Stimulated activated CD4-positive, alpha-beta T cell treated with anti-CD3 and anti-CD28 coated beads, TNF-alpha, amount 100 ng/mL, for 4 hours (primary cell): ENCODE measurements at regions not wholly inside any gene's neighbourhood (a gene's known extent, or its start where the extent isn't known, plus 50 kb on each side); places are given as distances from the start of the nearest gene placed in this dataset.

Source experiments
- DNase-seq, 3 experiments: peaks; one replicate each; pipeline ENCODE4 v3.0.0-alpha.2; 2020; ENCODE audit warnings: low read depth in 3 of 3

DNA sequence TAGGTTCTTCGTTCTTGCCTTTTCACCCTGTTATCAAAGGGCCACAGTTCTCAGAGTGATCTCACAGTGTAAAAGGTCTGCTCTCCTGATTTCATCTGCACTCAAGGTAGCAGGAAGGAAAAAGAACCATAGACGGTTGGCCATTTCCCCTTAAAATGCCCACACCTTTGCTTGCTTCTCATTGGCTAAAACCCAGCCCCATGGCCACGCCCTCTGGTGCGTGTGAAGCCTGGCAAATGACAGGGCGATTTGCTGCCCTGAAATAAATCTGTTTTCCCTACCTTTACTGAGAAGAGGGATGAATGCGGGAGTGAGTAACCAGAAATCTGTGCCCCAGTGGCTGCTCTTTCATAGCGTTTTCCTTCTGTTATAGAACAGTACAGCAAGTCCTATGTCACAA lies 269.3 kb downstream of the POU4F1 start:
- no peak for DNase-seq

DNA sequence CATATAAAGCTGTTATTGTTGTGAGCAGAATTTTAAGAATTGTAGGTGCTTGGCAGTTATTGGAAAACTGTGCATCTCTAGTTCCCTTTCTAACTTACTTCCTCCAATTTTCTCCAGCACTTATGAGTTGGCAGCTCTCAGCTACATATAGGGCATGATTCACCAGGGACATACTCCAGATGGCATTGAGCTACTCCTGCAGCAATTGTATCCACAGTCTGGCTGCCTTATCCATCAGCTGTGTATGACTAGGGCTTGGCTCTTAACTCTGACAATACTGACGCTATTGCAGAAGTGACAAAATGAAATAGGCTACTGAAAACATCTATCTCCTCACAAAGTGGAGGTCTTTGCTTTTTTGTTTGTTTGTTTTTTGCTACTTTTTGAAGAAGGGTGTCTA lies 276.7 kb downstream of the POU4F1 start:
- DNase-seq, result no peak

DNA sequence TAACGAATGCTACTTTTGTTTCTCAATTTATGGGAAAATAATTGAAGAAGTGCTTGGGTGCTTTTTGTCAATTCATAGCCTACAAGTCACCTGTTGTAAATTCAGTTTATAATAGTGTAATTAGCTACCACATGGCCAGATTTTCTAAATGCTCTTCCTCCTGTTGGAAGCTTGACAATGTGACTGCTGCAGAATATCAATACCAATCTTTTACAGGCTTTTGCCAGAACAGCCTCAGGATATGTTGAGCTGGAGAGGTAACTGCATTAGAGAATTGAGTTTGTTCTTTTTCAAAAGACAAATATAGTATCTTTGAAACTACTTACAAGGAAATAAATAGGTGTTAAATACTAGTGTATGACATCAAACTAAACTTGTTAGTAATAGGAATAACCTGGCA lies 277.8 kb downstream of the POU4F1 start:
- DNase-seq, result no peak

GRCh38 chr13:78323848-78324247 lies 279.5 kb downstream of the POU4F1 start:
- DNase-seq, result no peak

DNA sequence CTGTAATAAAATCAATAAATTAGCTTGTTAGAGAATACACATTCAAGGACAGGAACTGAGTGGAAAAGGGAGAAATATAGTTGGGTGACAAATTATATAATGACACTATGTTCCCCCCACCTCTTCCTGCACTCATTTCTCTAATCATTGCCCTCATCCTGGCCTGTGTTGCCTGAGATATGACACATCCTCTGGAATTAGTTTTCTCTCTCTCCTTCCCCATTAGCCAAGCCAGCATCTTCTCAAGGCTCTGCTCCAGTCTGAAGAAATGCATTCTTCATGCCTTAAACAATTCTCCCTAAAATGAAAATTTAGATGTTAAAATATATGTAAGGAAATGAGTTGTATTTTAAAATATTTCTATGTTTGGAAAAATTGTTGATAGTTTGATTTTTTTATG lies 280.3 kb downstream of the POU4F1 start:
- DNase-seq, result no peak

DNA sequence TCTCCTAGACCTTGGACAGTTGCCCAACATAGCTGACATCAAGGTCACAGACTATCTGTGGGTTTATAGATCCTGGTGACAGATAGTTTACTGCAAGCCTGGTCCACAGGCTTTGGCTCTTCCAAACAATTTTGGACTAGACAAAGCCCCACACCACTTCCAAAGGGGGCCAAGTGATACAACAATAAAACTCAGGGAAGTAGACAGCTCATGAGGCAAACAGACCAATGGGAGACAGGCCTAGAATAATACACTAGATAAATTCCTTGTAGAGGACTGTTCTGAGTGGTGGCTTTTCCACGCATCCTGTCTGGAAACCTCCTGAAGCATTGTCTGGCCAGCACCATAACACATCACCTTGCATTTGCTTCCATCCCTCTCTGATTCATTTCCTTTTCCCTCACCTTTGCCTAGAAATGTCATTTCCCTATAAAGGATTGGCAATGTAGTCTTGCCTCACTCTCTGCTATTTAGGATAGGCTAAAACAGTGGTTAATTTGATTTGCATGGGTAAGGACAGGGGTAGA lies 284.2 kb downstream of the POU4F1 start:
- DNase-seq, result no peak

DNA sequence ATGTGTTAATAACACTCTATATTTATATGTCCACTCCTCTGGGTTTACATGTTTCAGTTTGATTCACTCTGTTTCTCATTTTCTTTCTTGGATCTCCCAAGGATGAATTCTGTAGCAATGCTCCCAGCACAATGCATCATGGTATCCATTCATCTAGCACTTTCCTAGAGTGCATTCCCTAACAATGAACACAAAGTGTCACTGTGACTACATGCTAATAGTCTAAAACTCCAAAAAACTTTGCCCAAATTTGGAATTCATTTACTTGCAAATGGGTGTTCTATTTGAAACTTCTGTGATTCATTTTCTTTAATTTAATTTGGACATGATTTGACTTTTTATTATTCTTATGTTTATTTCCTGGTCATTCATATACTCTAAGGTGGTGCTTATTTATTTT lies 286.3 kb downstream of the POU4F1 start:
- DNase-seq, result no peak

GRCh38 chr13:78309497-78310180 lies 293.7 kb downstream of the POU4F1 start:
- no peak for DNase-seq

DNA sequence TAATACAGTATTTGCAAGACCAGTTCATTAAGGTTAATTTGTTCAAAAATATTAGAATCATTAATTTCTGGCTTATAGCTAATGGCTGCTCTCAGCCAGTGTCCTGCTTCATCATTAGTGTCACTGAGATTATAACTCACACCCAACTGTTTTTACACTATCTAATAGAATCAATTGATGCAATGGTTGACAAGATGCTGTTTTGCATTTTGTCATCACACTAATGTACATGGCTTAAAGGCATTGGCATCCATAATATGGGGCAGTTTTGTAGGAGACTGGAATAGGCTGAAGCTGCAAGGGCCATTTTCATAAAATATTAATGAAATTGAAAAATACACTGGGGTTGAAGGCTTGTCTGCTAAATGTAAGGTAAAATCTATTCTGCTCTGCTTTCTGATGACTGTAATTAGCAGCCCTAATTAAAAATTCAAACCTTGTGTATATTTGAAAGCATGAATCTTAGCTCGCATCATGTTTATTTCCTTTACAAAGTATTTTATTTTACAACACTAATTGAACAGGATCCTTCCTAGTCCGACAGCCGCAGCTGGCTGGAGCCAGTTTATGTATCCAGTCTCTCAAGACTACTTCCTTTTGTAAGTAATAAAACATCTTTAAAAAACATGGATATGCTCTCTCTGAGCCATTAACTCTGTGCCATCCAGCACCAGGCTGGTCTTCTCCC lies 296.7 kb downstream of the POU4F1 start:
- DNase-seq, result no peak

DNA sequence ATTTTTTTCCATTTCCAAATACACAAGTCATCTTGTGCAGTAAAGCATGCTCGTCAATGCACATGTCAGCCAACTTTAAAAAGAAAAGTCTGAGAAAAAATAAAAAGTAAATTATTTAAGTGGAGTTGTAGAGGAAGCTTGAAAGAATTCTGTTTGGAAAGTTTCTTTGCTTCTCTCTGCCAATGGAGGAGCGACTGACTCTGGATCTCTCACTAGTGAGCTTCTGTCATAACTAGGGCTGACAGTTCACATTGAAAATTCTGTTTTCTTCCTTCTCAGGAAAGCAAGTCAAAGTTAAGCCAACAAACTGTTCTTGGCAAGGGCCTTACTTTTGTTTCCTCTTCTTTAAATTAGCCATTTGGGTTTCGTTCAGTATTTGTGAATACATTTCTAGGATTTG lies 298.2 kb downstream of the POU4F1 start:
- no peak for DNase-seq

- no peak for DNase-seq
Measured at GRCh38 chr13:78299832-78300623, 303.3 kb downstream of the POU4F1 start.

DNA sequence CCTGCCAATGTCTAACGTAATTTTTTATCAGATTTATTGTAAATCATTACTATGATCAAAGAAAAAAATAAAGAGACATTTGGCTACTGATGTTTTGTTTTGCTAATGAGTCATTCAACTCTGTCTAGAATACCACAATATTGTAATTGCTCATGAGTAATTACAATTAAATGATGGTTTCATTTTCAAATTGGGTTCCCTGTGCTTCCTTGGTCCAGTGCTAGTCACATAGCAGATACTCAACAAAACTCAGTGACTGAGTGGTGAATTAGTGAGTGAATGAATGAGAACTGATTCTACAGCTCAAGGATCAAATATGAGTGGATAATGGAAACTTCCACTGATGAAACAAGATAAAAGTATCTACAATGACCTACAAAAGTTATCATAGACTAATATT lies 304.7 kb downstream of the POU4F1 start:
- DNase-seq, result no peak

- DNase-seq, result no peak
Measured at GRCh38 chr13:78286748-78287147, 316.6 kb downstream of the POU4F1 start.

- DNase-seq, result no peak
Measured at GRCh38 chr13:78265098-78265497, 338.3 kb downstream of the POU4F1 start.

- DNase-seq, result no peak
Measured at GRCh38 chr13:78258304-78258703, 339.7 kb upstream of the EDNRB start.

GRCh38 chr13:78256484-78256883 lies 337.9 kb upstream of the EDNRB start:
- no peak for DNase-seq

DNA sequence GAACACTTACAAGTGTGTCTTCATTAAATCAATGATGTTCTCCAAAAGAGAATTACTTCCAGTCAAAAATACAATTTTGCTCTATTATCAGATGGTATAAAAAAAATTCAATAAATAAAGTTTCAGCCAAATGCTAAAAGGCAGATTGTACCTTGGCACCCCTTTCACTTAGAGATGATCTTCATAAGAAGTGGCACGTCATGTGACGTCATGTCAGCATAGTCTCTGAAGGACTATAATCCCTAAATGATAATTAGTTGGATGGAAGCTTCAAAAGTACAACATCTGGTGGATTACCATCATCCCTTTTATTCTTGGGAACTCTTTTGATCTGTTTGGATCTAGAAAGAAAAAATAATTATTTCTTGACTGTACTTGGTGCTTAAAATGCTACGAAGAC lies 335.5 kb upstream of the EDNRB start:
- DNase-seq, result no peak

DNA sequence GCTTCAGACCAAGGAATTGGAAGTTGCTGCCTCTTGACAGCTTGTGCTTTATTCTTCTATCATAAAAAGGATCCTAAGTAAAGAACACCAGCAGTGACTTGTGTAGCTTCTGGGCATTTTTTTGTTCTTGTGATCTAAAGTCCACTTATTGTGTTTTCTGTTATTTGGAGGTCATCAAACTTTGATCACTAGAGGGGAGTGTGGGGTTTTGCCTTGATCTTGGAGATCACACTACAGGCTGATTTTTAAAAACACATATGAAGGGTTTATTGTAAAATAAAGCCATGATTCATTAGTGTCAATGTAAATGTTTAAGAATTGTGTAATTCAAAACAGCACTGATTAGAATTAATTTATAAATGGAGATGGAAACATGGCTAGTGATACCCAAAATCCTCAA lies 328.7 kb upstream of the EDNRB start:
- no peak for DNase-seq

DNA sequence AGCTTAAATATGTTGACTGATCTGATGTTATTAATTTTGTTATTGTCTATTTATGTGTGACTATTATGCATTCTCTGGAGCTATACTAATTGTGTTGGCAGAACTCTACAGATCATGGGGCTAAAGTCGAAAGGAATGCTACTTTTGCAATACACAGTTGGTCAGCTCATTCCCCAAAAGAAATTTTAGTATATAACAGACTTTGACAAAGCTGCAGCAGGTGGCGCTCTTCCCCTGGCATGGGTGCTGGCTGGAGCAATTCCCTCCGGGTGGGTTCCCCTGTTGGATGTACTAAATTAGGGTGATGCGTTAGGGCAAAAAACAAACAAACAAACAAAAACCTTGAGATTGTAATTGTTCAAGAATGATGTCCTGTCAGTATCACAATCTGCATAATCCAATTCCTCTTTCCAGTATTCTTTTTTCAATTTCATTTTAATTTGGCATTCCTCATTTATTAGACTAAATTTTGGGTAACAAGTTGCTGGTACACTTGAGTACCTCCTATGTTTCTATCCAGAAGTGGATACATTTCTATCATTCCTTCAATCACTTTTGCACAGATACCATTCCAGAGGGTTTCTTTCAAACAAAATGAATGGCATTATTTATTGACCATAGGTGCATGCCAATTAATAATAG lies 322.8 kb upstream of the EDNRB start:
- DNase-seq, result no peak

- no peak for DNase-seq
Measured at GRCh38 chr13:78239714-78240113, 321.1 kb upstream of the EDNRB start.

- no peak for DNase-seq
Measured at GRCh38 chr13:78238911-78239310, 320.3 kb upstream of the EDNRB start.

DNA sequence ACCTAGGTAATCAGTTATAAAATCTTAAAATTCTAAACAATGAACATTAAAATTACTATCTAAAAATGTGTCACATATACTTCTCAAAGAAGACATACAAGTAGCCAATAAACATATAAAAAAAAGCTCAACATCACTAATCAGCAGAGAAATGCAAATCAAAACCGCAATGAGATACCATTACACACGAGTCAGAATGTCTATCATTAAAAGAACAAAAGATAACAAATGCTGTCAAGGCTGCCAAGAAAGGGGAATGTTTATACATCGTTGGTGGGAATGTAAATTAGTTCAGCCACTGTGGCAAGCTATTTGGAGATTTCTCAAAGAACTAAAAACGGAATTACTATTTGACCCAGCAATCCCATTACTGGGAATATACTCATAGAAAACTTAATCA lies 310.3 kb upstream of the EDNRB start:
- no peak for DNase-seq
